ENCODE measurements at regions not wholly inside any gene's neighbourhood (a gene's known extent, or its start where the extent isn't known, plus 50 kb on each side); places are given as distances from the start of the nearest gene placed in this dataset.

- TF ChIP-seq ZFP3 (tag by site-specific recombination; IDR thresholded peaks at IDR 0.05; ENCODE audit: low read depth) (no peak), ZNF830 (tag by site-specific recombination; IDR thresholded peaks at IDR 0.05; ENCODE audit: low read depth) (no peak), CTCF (tag by site-specific recombination; IDR thresholded peaks at IDR 0.05) (no peak), ZBTB7A (tag by site-specific recombination; IDR thresholded peaks at IDR 0.05; ENCODE audit: low read depth) (no peak), HOXC10 (CRISPR knock-in tag; IDR thresholded peaks at IDR 0.05) (no peak), TCF7L2 (IDR thresholded peaks at IDR 0.05; ENCODE audit: borderline replicate concordance, low read depth, low read length) (no peak), ATF2 (tag by site-specific recombination; IDR thresholded peaks at IDR 0.05; ENCODE audit: low read depth) (no peak), PRDM10 (tag by site-specific recombination; IDR thresholded peaks at IDR 0.05) (no peak), ZNF223 (tag by site-specific recombination; IDR thresholded peaks at IDR 0.05) (no peak), ELK4 (IDR thresholded peaks at IDR 0.05; ENCODE audit: borderline replicate concordance, low read depth, low read length) (no peak), ZNF2 (tag by site-specific recombination; IDR thresholded peaks at IDR 0.05) (no peak), ZNF501 (tag by site-specific recombination; IDR thresholded peaks at IDR 0.05) (no peak), ZNF274 (IDR thresholded peaks at IDR 0.05; ENCODE audit: low read length) (no peak), ZNF274 (tag by site-specific recombination; IDR thresholded peaks at IDR 0.05; ENCODE audit: borderline replicate concordance) (no peak), ZNF555 (tag by site-specific recombination; conservative IDR thresholded peaks at IDR 0.05) (no peak)
Observed at GRCh38 chr16:50470687-50471086, 77.5 kb upstream of the NKD1 start.

Measured in HEK293 (cell line).